Ishikawa (cell line): ENCODE measurements at regions not wholly inside any gene's neighbourhood (a gene's known extent, or its start where the extent isn't known, plus 50 kb on each side); places are given as distances from the start of the nearest gene placed in this dataset.

Experiments
- CEBPB ChIP-seq: IDR thresholded peaks from 2 replicates; pipeline ENCODE4 v1.6.1; 2012
- CREB1 ChIP-seq: IDR thresholded peaks from 2 replicates; pipeline ENCODE4 v1.6.1; 2012; ENCODE audit warnings: low read depth
- EP300 ChIP-seq: IDR thresholded peaks from 2 replicates; pipeline ENCODE4 v1.6.1; 2012; ENCODE audit warnings: borderline replicate concordance
- FOXM1 ChIP-seq: IDR thresholded peaks from 2 replicates; pipeline ENCODE4 v1.6.1; 2012; ENCODE audit warnings: low read depth, borderline replicate concordance
- NFIC ChIP-seq: IDR thresholded peaks from 2 replicates; pipeline ENCODE4 v1.6.1; 2012
- TCF12 ChIP-seq: IDR thresholded peaks from 2 replicates; pipeline ENCODE4 v1.6.1; 2012; ENCODE audit warnings: low read depth
- ZBTB7A ChIP-seq: IDR thresholded peaks from 2 replicates; pipeline ENCODE4 v1.6.1; 2012; ENCODE audit warnings: low read depth
- TF ChIP-seq, protein P1 (sequence below): IDR thresholded peaks from 2 replicates; pipeline ENCODE4 v1.6.1; 2012
- TF ChIP-seq, protein P2 (sequence below): IDR thresholded peaks from 2 replicates; pipeline ENCODE4 v1.6.1; 2012; ENCODE audit warnings: low read depth, mild to moderate bottlenecking

DNA sequence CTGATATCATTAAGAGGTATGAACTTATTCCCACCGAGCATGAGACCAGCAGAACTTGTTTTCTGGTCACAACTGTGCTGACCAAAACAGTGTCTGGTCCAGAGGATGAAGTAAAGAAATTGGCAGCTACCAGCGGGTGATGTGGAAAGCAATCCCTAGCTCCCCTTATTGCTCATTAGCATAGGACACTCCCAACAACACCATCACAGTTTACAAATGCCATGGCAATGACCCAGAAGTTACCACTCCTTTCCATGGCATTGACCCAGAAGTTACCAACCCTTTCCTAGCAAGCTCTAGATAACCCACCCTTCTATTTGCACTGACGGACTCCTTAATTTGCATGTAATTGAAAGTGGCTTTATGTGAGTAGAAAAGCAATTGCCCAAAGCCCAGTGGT is 1856.1 kb downstream of the OLFM4 start:
- TF ChIP-seq CEBPB (no peak), CREB1 (no peak), EP300 (no peak), FOXM1 (no peak), NFIC (no peak), TCF12 (no peak), ZBTB7A (no peak)
- TF ChIP-seq, protein P1, sequence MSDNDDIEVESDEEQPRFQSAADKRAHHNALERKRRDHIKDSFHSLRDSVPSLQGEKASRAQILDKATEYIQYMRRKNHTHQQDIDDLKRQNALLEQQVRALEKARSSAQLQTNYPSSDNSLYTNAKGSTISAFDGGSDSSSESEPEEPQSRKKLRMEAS = no peak
- TF ChIP-seq, protein P2, sequence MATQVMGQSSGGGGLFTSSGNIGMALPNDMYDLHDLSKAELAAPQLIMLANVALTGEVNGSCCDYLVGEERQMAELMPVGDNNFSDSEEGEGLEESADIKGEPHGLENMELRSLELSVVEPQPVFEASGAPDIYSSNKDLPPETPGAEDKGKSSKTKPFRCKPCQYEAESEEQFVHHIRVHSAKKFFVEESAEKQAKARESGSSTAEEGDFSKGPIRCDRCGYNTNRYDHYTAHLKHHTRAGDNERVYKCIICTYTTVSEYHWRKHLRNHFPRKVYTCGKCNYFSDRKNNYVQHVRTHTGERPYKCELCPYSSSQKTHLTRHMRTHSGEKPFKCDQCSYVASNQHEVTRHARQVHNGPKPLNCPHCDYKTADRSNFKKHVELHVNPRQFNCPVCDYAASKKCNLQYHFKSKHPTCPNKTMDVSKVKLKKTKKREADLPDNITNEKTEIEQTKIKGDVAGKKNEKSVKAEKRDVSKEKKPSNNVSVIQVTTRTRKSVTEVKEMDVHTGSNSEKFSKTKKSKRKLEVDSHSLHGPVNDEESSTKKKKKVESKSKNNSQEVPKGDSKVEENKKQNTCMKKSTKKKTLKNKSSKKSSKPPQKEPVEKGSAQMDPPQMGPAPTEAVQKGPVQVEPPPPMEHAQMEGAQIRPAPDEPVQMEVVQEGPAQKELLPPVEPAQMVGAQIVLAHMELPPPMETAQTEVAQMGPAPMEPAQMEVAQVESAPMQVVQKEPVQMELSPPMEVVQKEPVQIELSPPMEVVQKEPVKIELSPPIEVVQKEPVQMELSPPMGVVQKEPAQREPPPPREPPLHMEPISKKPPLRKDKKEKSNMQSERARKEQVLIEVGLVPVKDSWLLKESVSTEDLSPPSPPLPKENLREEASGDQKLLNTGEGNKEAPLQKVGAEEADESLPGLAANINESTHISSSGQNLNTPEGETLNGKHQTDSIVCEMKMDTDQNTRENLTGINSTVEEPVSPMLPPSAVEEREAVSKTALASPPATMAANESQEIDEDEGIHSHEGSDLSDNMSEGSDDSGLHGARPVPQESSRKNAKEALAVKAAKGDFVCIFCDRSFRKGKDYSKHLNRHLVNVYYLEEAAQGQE = no peak
